IMR-90 (cell line): ENCODE measurements at regions not wholly inside any gene's neighbourhood (a gene's known extent, or its start where the extent isn't known, plus 50 kb on each side); places are given as distances from the start of the nearest gene placed in this dataset.
A peak's percentile ranks its signal among the peaks of the same experiment; 100 is the strongest.

Experiments
- ATAC-seq: fragments of 200-7000 bp; cut with Tn5 transposase; 2 replicates; pipeline ENCODE4 v1.9.1; 2020; ENCODE audit warnings: low read depth, mild to moderate bottlenecking, moderate library complexity
- BruUV-seq: library from RNA; stranded (reverse); fragments of 400-500 nt; replicated peaks from 2 replicates; lab custom pipeline; 2021; lab: Mats Ljungman, UMichigan
- CTCF ChIA-PET: fragments of 300-600 bp; formaldehyde crosslinking; extraction: SDS; loops from one replicate; lab custom pipeline; 2021; ENCODE audit warnings: antibody characterized with exemption; lab: Yijun Ruan, JAX
- POLR2A ChIA-PET: fragments of 300-600 bp; sonication (Branson Sonifier 250); formaldehyde crosslinking; loops from one replicate; lab custom pipeline; 2022; ENCODE audit warnings: antibody characterized with exemption; ENCODE audit not compliant: unreplicated experiment; lab: Charles Lee
- DNase-seq: peaks from one replicate; pipeline ENCODE4 v3.0.0; 2013
- H2AFZ ChIP-seq: replicated peaks from 2 replicates; pipeline ENCODE3; 2013; ENCODE audit warnings: low read length, mild to moderate bottlenecking; ENCODE audit not compliant: poor library complexity
- H2AK5ac ChIP-seq: 2 replicates; pipeline ENCODE4 v1.6.1; 2013; ENCODE audit warnings: low read depth, low read length, inconsistent platforms
- H2AK9ac ChIP-seq: replicated peaks from 2 replicates; pipeline ENCODE3; 2013; ENCODE audit warnings: mild to moderate bottlenecking, low read depth, low read length, moderate library complexity; ENCODE audit not compliant: poor library complexity
- H2BK120ac ChIP-seq: 2 replicates; pipeline ENCODE4 v1.6.1; 2013; ENCODE audit warnings: low read depth, low read length, inconsistent platforms
- H2BK15ac ChIP-seq: 3 replicates; pipeline ENCODE4 v1.6.1; 2013; ENCODE audit warnings: low read depth, low read length, inconsistent platforms
- H2BK20ac ChIP-seq: 2 replicates; pipeline ENCODE4 v1.6.1; 2013; ENCODE audit warnings: low read depth, mild to moderate bottlenecking, inconsistent platforms, low read length, moderate library complexity
- H2BK5ac ChIP-seq: 2 replicates; pipeline ENCODE4 v1.6.1; 2013; ENCODE audit warnings: mild to moderate bottlenecking, low read depth, low read length, inconsistent platforms; ENCODE audit not compliant: poor library complexity, severe bottlenecking
- H3K14ac ChIP-seq: replicated peaks from 2 replicates; pipeline ENCODE4 v1.6.1; 2013; ENCODE audit warnings: low read depth, low read length, inconsistent platforms
- H3K18ac ChIP-seq: 2 replicates; pipeline ENCODE4 v1.6.1; 2013; ENCODE audit warnings: low read depth, low read length, control low read depth
- H3K23ac ChIP-seq: 2 replicates; pipeline ENCODE4 v1.6.1; 2013; ENCODE audit warnings: low read depth, low read length, inconsistent platforms
- H3K27ac ChIP-seq: 2 replicates; pipeline ENCODE4 v1.5.1; 2013; ENCODE audit warnings: mild to moderate bottlenecking, control low read depth, low read length; ENCODE audit not compliant: insufficient read depth
- H3K27me3 ChIP-seq: 2 replicates; pipeline ENCODE4 v1.6.1; 2013; ENCODE audit warnings: low read length; ENCODE audit not compliant: control insufficient read depth, insufficient read depth
- H3K36me3 ChIP-seq: 2 replicates; pipeline ENCODE4 v1.6.1; 2013; ENCODE audit warnings: low read length, mixed read lengths; ENCODE audit not compliant: control insufficient read depth, insufficient read depth
- H3K4ac ChIP-seq: 2 replicates; pipeline ENCODE4 v1.6.1; 2013; ENCODE audit warnings: low read depth, low read length, inconsistent platforms
- H3K4me1 ChIP-seq: 2 replicates; pipeline ENCODE4 v1.6.1; 2013; ENCODE audit warnings: low read length, mixed read lengths; ENCODE audit not compliant: control insufficient read depth, insufficient read depth
- H3K4me2 ChIP-seq: 2 replicates; pipeline ENCODE4 v1.6.1; 2013; ENCODE audit warnings: low read depth, mild to moderate bottlenecking, control low read depth, low read length, moderate library complexity
- H3K4me3 ChIP-seq: 2 replicates; pipeline ENCODE4 v1.5.1; 2013; ENCODE audit warnings: low read depth, mild to moderate bottlenecking, control low read depth, low read length, moderate library complexity; ENCODE audit not compliant: insufficient read depth
- H3K56ac ChIP-seq: 2 replicates; pipeline ENCODE4 v1.6.1; 2013; ENCODE audit warnings: low read length, inconsistent platforms; ENCODE audit not compliant: insufficient read depth; ENCODE audit errors: extremely low read depth
- H3K79me1 ChIP-seq, 2 experiments: 2 replicates each; pipeline ENCODE4 v1.6.1; 2013; ENCODE audit warnings: low read length in 2 of 2, inconsistent platforms in 1 of 2, low read depth in 1 of 2
- H3K9ac ChIP-seq: 2 replicates; pipeline ENCODE4 v1.6.1; 2013; ENCODE audit warnings: low read depth, low read length, control low read depth
- H3K9me1 ChIP-seq: 2 replicates; pipeline ENCODE4 v1.6.1; 2013; ENCODE audit warnings: low read length, inconsistent platforms; ENCODE audit not compliant: insufficient read depth
- H3K9me3 ChIP-seq: 2 replicates; pipeline ENCODE4 v1.6.1; 2013; ENCODE audit warnings: low read length; ENCODE audit not compliant: control insufficient read depth, insufficient read depth
- H4K20me1 ChIP-seq: 2 replicates; pipeline ENCODE4 v1.6.1; 2013; ENCODE audit warnings: low read length, inconsistent platforms; ENCODE audit not compliant: insufficient read depth
- H4K5ac ChIP-seq: 2 replicates; pipeline ENCODE4 v1.6.1; 2013; ENCODE audit warnings: mild to moderate bottlenecking, low read depth, low read length, control low read depth
- H4K8ac ChIP-seq, 2 experiments: 2 replicates each; pipeline ENCODE4 v1.6.1; 2013; ENCODE audit warnings: low read depth in 2 of 2, low read length in 2 of 2, control low read depth in 1 of 2, inconsistent platforms in 1 of 2
- H4K91ac ChIP-seq: 2 replicates; pipeline ENCODE4 v1.6.1; 2013; ENCODE audit warnings: low read depth, low read length, inconsistent platforms; ENCODE audit not compliant: insufficient read depth
- MAFK ChIP-seq: IDR thresholded peaks from 2 replicates; pipeline ENCODE4 v1.6.1; 2012; ENCODE audit warnings: low read depth, low read length, improper control_type of control experiment
- USF2 ChIP-seq: fragments of 150-350 bp; IDR thresholded peaks from 2 replicates; pipeline ENCODE4 v1.6.1; 2017; ENCODE audit warnings: mild to moderate bottlenecking, antibody characterized with exemption, low read length, low read depth
- WGBS, 2 experiments: methylation state at CpG; one replicate each; pipeline versions ENCODE4 v1.1.5 to v1.1.7; 2013; ENCODE audit warnings: missing lambda C conversion rate in 2 of 2; ENCODE audit not compliant: insufficient read length in 1 of 2; ENCODE audit errors: extremely low coverage in 2 of 2; 5-methylcytosine and 5-hydroxymethylcytosine counted together
- dilution Hi-C: fragments of 300-500 bp; cut with HindIII; formaldehyde crosslinking; loops from one replicate; pipeline ENCODE4 v1.14.3; 2018; ENCODE audit warnings: low sequenced_read_pairs; ENCODE audit not compliant: unreplicated experiment
- in situ Hi-C: fragments of 300-500 bp; cut with MboI; formaldehyde crosslinking; loops from 3 replicates; pipeline ENCODE4 v1.14.3; 2019; ENCODE audit warnings: low sequenced_read_pairs, inconsistent platforms, mixed read lengths
- intact Hi-C: fragments of 100-400 bp; cut with micrococcal nuclease; formaldehyde crosslinking; loops from 2 replicates; pipeline ENCODE4 v1.10.0; 2022

- in situ Hi-C loops = no loop called here
- Histone ChIP-seq H2AK9ac (no peak overlapping the region), H3K79me1 (no peaks in the 10 kb centered on the region), H3K14ac (0 out of 2 replicates have a peak overlapping the region, but pooled peaks have one; percentile 27), H3K36me3 (no peaks in the 10 kb centered on the region), H3K23ac (no peak overlapping the region), H3K4me3 (peak overlapping the region; percentile 39), H3K18ac (no peak overlapping the region; the same call in 1 of the 2 replicates), H4K20me1 (no peaks in the 10 kb centered on the region), H3K56ac (no peak overlapping the region), H2BK20ac (no peak overlapping the region), H3K4me1 (no peaks in the 10 kb centered on the region), H2BK5ac (no peak overlapping the region), H4K8ac (peak overlapping the region in 1 of 2 experiments; percentile 80; a peak in 2 of 4 replicates), H2BK120ac (no peak overlapping the region), H3K27me3 (no peaks in the 10 kb centered on the region; the same call in 1 of the 2 replicates), H3K9me3 (no peaks in the 10 kb centered on the region), H3K4me2 (peak overlapping the region; percentile 73), H4K5ac (peak overlapping the region; percentile 31; the same call in 1 of the 2 replicates), H3K4ac (no peak overlapping the region), H3K9ac (peak overlapping the region; percentile 66), H3K9me1 (no peaks in the 10 kb centered on the region), H3K27ac (no peak overlapping the region), H2AFZ (peak overlapping the region; percentile 87), H2BK15ac (no peak overlapping the region), H2AK5ac (no peak overlapping the region), H4K91ac (no peak overlapping the region)
- DNase-seq (peak; percentile 21), ATAC-seq (peak; percentile 92)
- POLR2A ChIA-PET = no interaction called here
- BruUV-seq = no TSS peak
- intact Hi-C loops = no loop called here
- dilution Hi-C loops = no loop called here
- TF ChIP-seq USF2 = peak; percentile 88
- TF ChIP-seq MAFK = no peak
- WGBS, 2 experiments = no CpG with 5 or more reads among the region's 27 CpGs
- CTCF ChIA-PET = interaction anchor here (0.5 to 0.6 kb wide), 3 partner anchors 8 to 187 kb away, joined by 3 to 4 read pairs (median 3); no protein-coding TSS in a partner anchor
Observed at GRCh38 chr14:76267322-76268046, 108.5 kb upstream of the ESRRB start.
